DND-41 (cell line): ENCODE measurements at regions not wholly inside any gene's neighbourhood (a gene's known extent, or its start where the extent isn't known, plus 50 kb on each side); places are given as distances from the start of the nearest gene placed in this dataset.

Experiments used
- ATAC-seq: fragments of 200-7000 bp; cut with Tn5 transposase; 3 replicates; pipeline ENCODE4 v1.9.1; 2021; ENCODE audit warnings: low read depth; ENCODE audit not compliant: insufficient read depth
- DNase-seq: peaks from one replicate; pipeline ENCODE4 v3.0.0-alpha.2; 2020
- H2AFZ ChIP-seq: 2 replicates; pipeline ENCODE4 v1.6.0; 2012; ENCODE audit warnings: low read depth, low read length
- H3K27ac ChIP-seq: 2 replicates; pipeline ENCODE4 v1.5.1; 2012; ENCODE audit warnings: low read length, inconsistent platforms
- H3K27me3 ChIP-seq: fragments of 200-600 bp; sonication (generic); 2 replicates; pipeline ENCODE4 v1.6.0; 2012; ENCODE audit warnings: low read length, mild to moderate bottlenecking, inconsistent platforms; ENCODE audit not compliant: insufficient read depth, poor library complexity
- H3K36me3 ChIP-seq: 2 replicates; pipeline ENCODE4 v1.5.1; 2012; ENCODE audit warnings: low read length, inconsistent platforms; ENCODE audit not compliant: insufficient read depth
- H3K4me1 ChIP-seq: 2 replicates; pipeline ENCODE4 v1.5.1; 2012; ENCODE audit warnings: mild to moderate bottlenecking, low read length; ENCODE audit not compliant: insufficient read depth
- H3K4me2 ChIP-seq: 2 replicates; pipeline ENCODE4 v1.6.0; 2012; ENCODE audit warnings: mild to moderate bottlenecking, moderate library complexity, low read length, inconsistent platforms; ENCODE audit not compliant: insufficient read depth
- H3K4me3 ChIP-seq, 2 experiments: fragments of 200-600 bp in 1 of 2; shearing (Covaris generic) in 1 of 2; 2 replicates each; pipeline ENCODE4 v1.5.1; 2012 to 2016; ENCODE audit warnings: inconsistent platforms in 2 of 2, low read length in 2 of 2, mild to moderate bottlenecking in 2 of 2, low read depth in 1 of 2, moderate library complexity in 1 of 2
- H3K79me2 ChIP-seq: 2 replicates; pipeline ENCODE4 v1.6.0; 2012; ENCODE audit warnings: low read length, inconsistent platforms; ENCODE audit not compliant: insufficient read depth
- H3K9ac ChIP-seq: 2 replicates; pipeline ENCODE4 v1.6.0; 2012; ENCODE audit warnings: low read depth, mild to moderate bottlenecking, inconsistent platforms, low read length, moderate library complexity
- H3K9me3 ChIP-seq: 2 replicates; pipeline ENCODE4 v1.5.1; 2012; ENCODE audit warnings: low read length, moderate library complexity, mild to moderate bottlenecking, inconsistent platforms; ENCODE audit not compliant: insufficient read depth, severe bottlenecking
- H4K20me1 ChIP-seq: 2 replicates; pipeline ENCODE4 v1.6.0; 2012; ENCODE audit warnings: low read length; ENCODE audit not compliant: insufficient read depth
- EZH2 ChIP-seq: IDR thresholded peaks from 3 replicates; pipeline ENCODE4 v1.6.1; 2012; ENCODE audit warnings: borderline replicate concordance, low read depth, mild to moderate bottlenecking, moderate library complexity, low read length, inconsistent platforms; ENCODE audit not compliant: severe bottlenecking
- TF ChIP-seq, protein P1 (sequence below): IDR thresholded peaks from 2 replicates; pipeline ENCODE4 v1.5.1; 2012; ENCODE audit warnings: borderline replicate concordance, low read length, moderate library complexity, mild to moderate bottlenecking; ENCODE audit not compliant: poor library complexity, severe bottlenecking; ENCODE audit errors: extremely low read depth

DNA sequence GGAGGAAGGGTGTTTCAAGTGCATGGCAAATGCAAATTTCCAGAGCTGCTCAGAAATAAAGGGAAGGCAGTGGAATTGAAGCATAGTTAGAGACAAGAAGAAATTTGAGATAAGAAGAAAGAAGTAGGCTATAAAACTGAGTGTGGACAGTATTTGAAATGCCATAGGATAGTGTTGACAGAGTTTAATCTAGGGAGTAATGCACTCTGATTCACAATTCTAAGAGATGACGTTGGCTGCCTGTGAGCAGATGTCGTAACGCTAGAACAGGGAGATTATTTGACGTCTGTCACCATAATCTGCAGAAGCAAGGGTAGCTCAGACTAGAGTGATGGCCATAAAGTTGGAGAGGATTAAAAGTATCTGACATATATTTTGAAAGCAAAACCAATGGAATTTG, 389.9 kb upstream of the KIRREL3 start:
- no peak overlapping the region for H3K27ac ChIP-seq
- H3K9ac ChIP-seq: no peak overlapping the region
- no peak overlapping the region for H3K4me2 ChIP-seq
- no peaks in the 10 kb centered on the region for H3K4me1 ChIP-seq
- no peaks in the 10 kb centered on the region for H3K36me3 ChIP-seq
- no peak overlapping the region for H2AFZ ChIP-seq
- H3K27me3 ChIP-seq: peaks cover 1% of the 10 kb centered on the region
- H4K20me1 ChIP-seq: no peaks in the 10 kb centered on the region
- H3K9me3 ChIP-seq: no peaks in the 10 kb centered on the region
- no peak for ATAC-seq
- no peak overlapping the region for H3K4me3 ChIP-seq
- no peak for DNase-seq
- TF ChIP-seq EZH2: no peak
- TF ChIP-seq, protein P1, sequence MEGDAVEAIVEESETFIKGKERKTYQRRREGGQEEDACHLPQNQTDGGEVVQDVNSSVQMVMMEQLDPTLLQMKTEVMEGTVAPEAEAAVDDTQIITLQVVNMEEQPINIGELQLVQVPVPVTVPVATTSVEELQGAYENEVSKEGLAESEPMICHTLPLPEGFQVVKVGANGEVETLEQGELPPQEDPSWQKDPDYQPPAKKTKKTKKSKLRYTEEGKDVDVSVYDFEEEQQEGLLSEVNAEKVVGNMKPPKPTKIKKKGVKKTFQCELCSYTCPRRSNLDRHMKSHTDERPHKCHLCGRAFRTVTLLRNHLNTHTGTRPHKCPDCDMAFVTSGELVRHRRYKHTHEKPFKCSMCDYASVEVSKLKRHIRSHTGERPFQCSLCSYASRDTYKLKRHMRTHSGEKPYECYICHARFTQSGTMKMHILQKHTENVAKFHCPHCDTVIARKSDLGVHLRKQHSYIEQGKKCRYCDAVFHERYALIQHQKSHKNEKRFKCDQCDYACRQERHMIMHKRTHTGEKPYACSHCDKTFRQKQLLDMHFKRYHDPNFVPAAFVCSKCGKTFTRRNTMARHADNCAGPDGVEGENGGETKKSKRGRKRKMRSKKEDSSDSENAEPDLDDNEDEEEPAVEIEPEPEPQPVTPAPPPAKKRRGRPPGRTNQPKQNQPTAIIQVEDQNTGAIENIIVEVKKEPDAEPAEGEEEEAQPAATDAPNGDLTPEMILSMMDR: no peak
- no peaks in the 10 kb centered on the region for H3K79me2 ChIP-seq

DNA sequence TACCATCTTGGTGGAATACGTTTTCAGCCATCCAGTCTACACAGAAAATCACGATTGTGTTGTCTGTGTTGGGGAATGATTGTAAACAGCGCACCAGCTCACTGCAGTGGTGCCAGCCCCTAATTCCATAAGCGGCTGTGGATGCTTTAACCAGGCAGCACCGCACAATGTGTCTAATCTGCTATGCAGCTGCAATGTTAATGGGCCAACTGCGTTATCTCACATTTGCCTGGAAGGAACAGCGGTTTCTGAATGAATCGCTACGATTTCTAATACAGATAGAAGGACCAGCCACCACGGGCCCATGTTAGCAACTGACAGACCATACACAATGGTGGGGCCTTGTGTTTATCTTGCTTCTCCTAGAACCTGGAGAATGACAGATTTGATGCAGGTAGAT, 384.5 kb upstream of the KIRREL3 start:
- H3K4me2 ChIP-seq: no peak overlapping the region
- no peaks in the 10 kb centered on the region for H3K36me3 ChIP-seq
- H3K9me3 ChIP-seq: no peaks in the 10 kb centered on the region
- no peak overlapping the region for H3K27ac ChIP-seq
- H2AFZ ChIP-seq: no peak overlapping the region
- no peak overlapping the region for H3K4me3 ChIP-seq
- H3K27me3 ChIP-seq: peaks cover 9% of the 10 kb centered on the region
- no peak for ATAC-seq
- H4K20me1 ChIP-seq: no peaks in the 10 kb centered on the region
- no peaks in the 10 kb centered on the region for H3K79me2 ChIP-seq
- no peak for DNase-seq
- TF ChIP-seq, protein P1: no peak
- no peak for TF ChIP-seq EZH2
- H3K4me1 ChIP-seq: no peaks in the 10 kb centered on the region
- no peak overlapping the region for H3K9ac ChIP-seq

DNA sequence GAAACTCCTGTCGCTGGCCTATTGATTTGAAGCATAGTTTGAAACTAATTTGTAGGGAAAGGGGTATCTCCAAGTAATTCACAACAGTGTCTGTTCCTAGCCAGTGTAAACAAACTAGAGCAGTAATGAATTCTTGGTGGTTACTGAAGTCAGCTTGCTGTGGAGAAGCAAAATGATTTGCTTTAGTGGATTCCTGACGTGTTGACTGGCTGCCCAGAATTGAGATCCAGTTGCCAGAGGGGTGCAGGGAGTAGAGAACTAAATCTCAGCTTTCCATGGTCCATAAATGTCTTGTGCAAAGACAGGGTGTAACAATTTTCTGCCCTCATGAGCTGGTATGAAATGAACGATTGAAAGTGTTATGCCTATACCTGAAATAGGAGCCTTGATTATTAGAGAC, 382.5 kb upstream of the KIRREL3 start:
- Histone ChIP-seq H2AFZ (no peak overlapping the region), H3K4me1 (no peaks in the 10 kb centered on the region), H3K9me3 (no peaks in the 10 kb centered on the region), H3K36me3 (no peaks in the 10 kb centered on the region), H3K27me3 (peaks cover 9% of the 10 kb centered on the region), H3K4me3 (no peak overlapping the region), H3K4me2 (no peak overlapping the region), H3K9ac (no peak overlapping the region), H4K20me1 (no peaks in the 10 kb centered on the region), H3K79me2 (no peaks in the 10 kb centered on the region), H3K27ac (no peak overlapping the region)
- no peak for TF ChIP-seq EZH2
- TF ChIP-seq, protein P1: no peak
- ATAC-seq (no peak), DNase-seq (no peak)

DNA sequence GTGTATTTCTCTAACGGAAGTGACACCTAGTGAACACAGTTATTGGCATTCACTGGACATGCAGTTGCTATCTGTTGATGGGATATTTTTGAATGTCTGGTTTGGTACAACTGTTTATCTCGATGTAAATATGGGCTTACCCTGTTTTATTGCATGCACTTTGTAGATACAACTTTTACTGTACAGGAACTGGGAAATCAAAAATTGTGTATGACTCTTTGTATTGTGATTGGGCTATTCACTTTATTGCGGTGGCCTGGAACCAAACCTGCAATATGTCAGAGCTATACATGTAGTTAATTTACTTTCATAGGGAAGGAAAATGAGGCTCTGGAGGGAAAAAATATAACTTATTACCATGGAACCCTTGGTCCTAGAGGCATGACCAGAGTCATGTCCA, 380.7 kb upstream of the KIRREL3 start:
- DNase-seq (no peak), ATAC-seq (no peak)
- Histone ChIP-seq H3K4me3 (no peak overlapping the region), H3K4me1 (no peaks in the 10 kb centered on the region), H3K9me3 (no peaks in the 10 kb centered on the region), H3K27me3 (peaks cover 9% of the 10 kb centered on the region), H2AFZ (no peak overlapping the region), H3K27ac (no peak overlapping the region), H3K36me3 (no peaks in the 10 kb centered on the region), H3K79me2 (no peaks in the 10 kb centered on the region), H3K9ac (no peak overlapping the region), H3K4me2 (no peak overlapping the region), H4K20me1 (no peaks in the 10 kb centered on the region)
- TF ChIP-seq EZH2: no peak
- TF ChIP-seq, protein P1: no peak
